ENCODE measurements at regions not wholly inside any gene's neighbourhood (a gene's known extent, or its start where the extent isn't known, plus 50 kb on each side); places are given as distances from the start of the nearest gene placed in this dataset.

DNA sequence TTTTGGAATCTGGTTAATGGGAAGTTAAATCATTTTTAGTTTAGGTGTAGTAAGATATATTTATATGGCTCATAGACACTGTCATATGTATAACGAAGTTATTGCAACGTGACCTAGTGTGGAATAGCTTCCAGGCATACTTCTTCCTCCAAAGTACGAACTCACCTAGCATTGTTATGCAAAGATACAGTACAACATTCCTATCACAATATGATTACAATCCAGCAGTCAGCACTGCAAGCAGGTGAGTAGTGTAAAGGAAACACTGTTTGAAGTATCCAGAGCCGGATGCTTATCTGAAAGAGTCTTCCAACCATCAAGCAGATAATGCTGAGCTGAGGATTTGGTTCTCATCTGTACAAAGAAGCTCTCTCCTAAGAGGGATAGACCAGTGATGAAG is 754.4 kb upstream of the IGFBP3 start:
- DNase-seq (ENCODE audit: low spot score in 2 of 2), result no peak
- intact Hi-C loops (cut with DNase I; ENCODE audit: low total_unique reads), result no loop called here
- TF ChIP-seq POLR2A (IDR thresholded peaks at IDR 0.05), result no peak
- TF ChIP-seq, protein P1, sequence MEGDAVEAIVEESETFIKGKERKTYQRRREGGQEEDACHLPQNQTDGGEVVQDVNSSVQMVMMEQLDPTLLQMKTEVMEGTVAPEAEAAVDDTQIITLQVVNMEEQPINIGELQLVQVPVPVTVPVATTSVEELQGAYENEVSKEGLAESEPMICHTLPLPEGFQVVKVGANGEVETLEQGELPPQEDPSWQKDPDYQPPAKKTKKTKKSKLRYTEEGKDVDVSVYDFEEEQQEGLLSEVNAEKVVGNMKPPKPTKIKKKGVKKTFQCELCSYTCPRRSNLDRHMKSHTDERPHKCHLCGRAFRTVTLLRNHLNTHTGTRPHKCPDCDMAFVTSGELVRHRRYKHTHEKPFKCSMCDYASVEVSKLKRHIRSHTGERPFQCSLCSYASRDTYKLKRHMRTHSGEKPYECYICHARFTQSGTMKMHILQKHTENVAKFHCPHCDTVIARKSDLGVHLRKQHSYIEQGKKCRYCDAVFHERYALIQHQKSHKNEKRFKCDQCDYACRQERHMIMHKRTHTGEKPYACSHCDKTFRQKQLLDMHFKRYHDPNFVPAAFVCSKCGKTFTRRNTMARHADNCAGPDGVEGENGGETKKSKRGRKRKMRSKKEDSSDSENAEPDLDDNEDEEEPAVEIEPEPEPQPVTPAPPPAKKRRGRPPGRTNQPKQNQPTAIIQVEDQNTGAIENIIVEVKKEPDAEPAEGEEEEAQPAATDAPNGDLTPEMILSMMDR (IDR thresholded peaks at IDR 0.05), result no peak
- 54 to 74% methylated on average over 4 of the region's 4 CpGs for WGBS, 2 donors
- H3K4me3 ChIP-seq (ENCODE audit: low read depth, poor library complexity, severe bottlenecking), result no peak overlapping the region

DNA sequence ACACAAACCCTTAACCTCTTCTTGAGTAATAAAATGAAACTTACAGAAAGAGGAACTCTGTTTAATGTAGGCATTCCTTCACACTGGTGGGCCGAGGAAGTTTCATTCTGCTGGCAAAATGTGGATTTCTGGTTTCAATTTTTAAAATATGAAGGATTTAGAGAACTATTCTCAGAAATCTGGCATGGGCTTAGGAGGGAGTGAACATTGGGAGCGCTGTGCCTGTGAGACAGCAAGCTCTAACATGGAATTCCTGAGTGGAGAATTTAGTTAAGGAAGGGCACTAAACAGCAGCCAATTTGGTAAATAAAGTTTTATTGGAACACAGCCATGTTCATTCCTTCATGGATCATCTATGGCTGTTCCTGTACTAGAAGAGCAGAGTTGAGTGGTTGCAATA is 751.8 kb upstream of the IGFBP3 start:
- 52 to 62% methylated on average over 2 of the region's 2 CpGs for WGBS, 2 donors

DNA sequence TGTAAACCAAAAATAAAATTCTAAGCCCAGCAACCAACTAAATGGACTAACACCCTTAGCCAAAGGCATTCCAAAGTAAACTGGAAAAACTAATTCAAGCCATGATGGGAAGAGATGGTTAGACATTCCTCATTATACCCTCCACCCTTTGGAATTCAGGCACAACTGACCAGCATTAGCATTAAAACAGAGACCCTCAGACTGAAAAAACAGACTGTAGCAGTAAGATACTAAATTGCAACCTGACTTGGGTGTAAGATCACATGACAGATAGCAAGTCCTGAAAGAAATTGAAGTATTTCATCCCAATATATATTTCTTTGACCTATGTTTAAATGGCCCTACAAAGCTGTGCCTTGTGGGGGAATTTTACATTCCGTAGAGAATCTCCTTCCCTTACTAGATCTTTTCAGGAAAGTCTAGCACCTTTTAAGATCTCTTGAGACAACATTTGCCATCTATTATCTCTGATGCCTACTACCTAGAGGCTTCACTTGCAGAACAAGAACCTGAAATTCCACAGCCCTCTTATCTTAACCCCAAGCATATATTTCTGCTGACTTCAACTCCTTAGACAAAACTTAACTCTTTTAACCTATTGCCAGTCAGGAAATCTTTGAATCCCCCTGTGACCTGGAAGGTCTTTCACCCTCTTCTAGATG is 750.2 kb upstream of the IGFBP3 start:
- no peak overlapping the region for H3K4me3 ChIP-seq (ENCODE audit: low read depth, poor library complexity, severe bottlenecking)
- no peak for DNase-seq (ENCODE audit: low spot score in 2 of 2)
- WGBS, 2 donors, result 90 to 96% methylated on average over 1 of the region's 1 CpG
- intact Hi-C loops (cut with DNase I; ENCODE audit: low total_unique reads), result no loop called here
- TF ChIP-seq, protein P1 (IDR thresholded peaks at IDR 0.05), result no peak
- no peak for TF ChIP-seq POLR2A (IDR thresholded peaks at IDR 0.05)

More for the DNA sequence above, 751.8 kb upstream of the IGFBP3 start:
- intact Hi-C loops (cut with DNase I; ENCODE audit: low total_unique reads), result no loop called here
- DNase-seq (ENCODE audit: low spot score in 2 of 2), result no peak
- no peak overlapping the region for H3K4me3 ChIP-seq (ENCODE audit: low read depth, poor library complexity, severe bottlenecking)
- TF ChIP-seq POLR2A (IDR thresholded peaks at IDR 0.05), result no peak
- TF ChIP-seq, protein P1 (IDR thresholded peaks at IDR 0.05), result no peak

DNA sequence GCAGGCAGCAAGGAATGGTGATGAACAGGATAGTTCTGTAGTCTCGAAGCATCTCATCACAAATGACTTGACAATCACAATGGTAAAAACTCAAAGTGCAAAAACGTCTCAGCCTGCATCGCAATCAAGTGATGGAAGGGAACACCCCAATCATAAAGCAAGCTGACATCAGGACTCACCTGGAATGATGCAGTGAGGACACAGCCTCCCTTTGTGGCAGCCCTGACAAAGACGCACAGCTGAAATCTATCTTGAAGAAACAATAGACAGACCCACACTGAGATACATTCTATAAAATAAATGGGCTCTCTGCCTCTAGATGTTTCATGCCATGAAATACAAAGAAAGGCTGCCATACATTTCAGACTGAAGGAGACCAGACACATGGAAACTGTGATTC is 748.0 kb upstream of the IGFBP3 start:
- intact Hi-C loops (cut with DNase I; ENCODE audit: low total_unique reads), result no loop called here
- H3K4me3 ChIP-seq (ENCODE audit: low read depth, poor library complexity, severe bottlenecking), result no peak overlapping the region
- TF ChIP-seq POLR2A (IDR thresholded peaks at IDR 0.05), result no peak
- TF ChIP-seq, protein P1 (IDR thresholded peaks at IDR 0.05), result no peak
- WGBS, 2 donors, result 86 to 87% methylated on average over 4 of the region's 4 CpGs
- no peak for DNase-seq (ENCODE audit: low spot score in 2 of 2)

DNA sequence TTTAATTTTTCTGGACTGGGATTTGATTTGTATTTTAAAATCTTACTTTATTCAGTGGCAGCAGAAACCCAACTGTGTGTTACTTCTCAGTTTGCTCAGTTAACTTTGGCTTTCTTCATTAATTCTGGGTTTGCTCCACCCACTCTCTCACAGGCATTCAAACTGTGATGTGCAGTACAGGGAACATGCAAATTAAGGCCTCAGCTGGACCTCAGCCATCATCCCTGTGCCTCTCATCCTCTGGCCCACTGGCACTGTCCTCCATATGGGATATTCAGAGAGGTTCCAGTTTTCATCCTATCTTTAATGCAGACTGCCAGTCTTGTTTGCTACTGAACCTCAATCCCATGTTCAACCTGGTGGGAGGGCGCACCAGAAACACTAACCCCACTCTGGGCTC is 743.4 kb upstream of the IGFBP3 start:
- WGBS, 2 donors, result 67 to 94% methylated on average over 1 of the region's 1 CpG
- no peak for TF ChIP-seq POLR2A (IDR thresholded peaks at IDR 0.05)
- TF ChIP-seq, protein P1 (IDR thresholded peaks at IDR 0.05), result no peak
- DNase-seq (ENCODE audit: low spot score in 2 of 2), result no peak
- intact Hi-C loops (cut with DNase I; ENCODE audit: low total_unique reads), result no loop called here
- no peak overlapping the region for H3K4me3 ChIP-seq (ENCODE audit: low read depth, poor library complexity, severe bottlenecking)

DNA sequence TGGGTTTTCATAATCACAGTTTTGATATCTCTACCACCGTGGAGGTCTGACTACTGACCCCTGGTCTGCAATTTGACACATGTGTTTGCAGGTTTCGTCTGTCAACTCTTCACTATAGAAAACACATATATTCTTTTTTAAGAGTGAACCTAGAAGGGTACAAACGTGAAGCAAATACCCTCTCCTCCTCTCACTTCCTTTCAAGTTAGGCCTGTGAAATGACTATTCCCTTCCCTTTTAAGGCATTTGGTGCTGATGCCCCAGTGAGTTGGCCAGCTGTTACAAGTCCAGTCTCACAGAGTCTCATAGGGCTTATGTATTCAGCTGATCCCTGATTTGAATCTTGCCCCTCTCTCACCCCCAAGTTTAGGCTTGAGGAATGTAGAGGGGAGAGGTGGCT is 742.0 kb upstream of the IGFBP3 start:
- no peak for DNase-seq (ENCODE audit: low spot score in 2 of 2)
- TF ChIP-seq, protein P1 (IDR thresholded peaks at IDR 0.05), result no peak
- no peak for TF ChIP-seq POLR2A (IDR thresholded peaks at IDR 0.05)
- 61 to 90% methylated on average over 3 of the region's 3 CpGs for WGBS, 2 donors
- no peak overlapping the region for H3K4me3 ChIP-seq (ENCODE audit: low read depth, poor library complexity, severe bottlenecking)
- intact Hi-C loops (cut with DNase I; ENCODE audit: low total_unique reads), result loop anchor here (2.0 kb wide), 1 partner anchor 66 kb away; no protein-coding TSS in a partner anchor
